K562 (cell line): ENCODE measurements at regions not wholly inside any gene's neighbourhood (a gene's known extent, or its start where the extent isn't known, plus 50 kb on each side); places are given as distances from the start of the nearest gene placed in this dataset.

Experiments used
- ATAC-seq: fragments of 200-7000 bp; cut with Tn5 transposase; 3 replicates; pipeline ENCODE4 v1.9.1; 2020; ENCODE audit warnings: moderate library complexity
- BruUV-seq: library from RNA; stranded (reverse); fragments of 400-500 nt; replicated peaks from 2 replicates; lab custom pipeline; 2021; lab: Mats Ljungman, UMichigan
- CTCF ChIA-PET: fragments of 300-600 bp; formaldehyde crosslinking; extraction: SDS; loops from one replicate; lab custom pipeline; 2021; ENCODE audit warnings: low intra/inter-chr PET ratio; lab: Yijun Ruan, JAX
- POLR2A ChIA-PET: fragments of 300-600, 350-650 bp; sonication (Branson Sonifier 250); formaldehyde crosslinking; extraction: SDS; loops from one replicate; lab custom pipeline; 2021; ENCODE audit warnings: antibody characterized with exemption, inconsistent platforms; lab: Yijun Ruan, JAX
- DNase-seq, 4 experiments: peaks; one replicate each; pipeline versions ENCODE4 v3.0.0 to v3.0.0-alpha.2; 2011 to 2018; ENCODE audit warnings: low spot score in 3 of 4, mixed read lengths in 3 of 4; ENCODE audit errors: extremely low read depth in 1 of 4
- FAIRE-seq: peaks from 2 replicates; lab custom pipeline; 2011; peaks lifted over from hg19 to GRCh38; lab: Jason Lieb, UNC
- H2AFZ ChIP-seq: 2 replicates; pipeline ENCODE4 v1.6.0; 2011; ENCODE audit warnings: low read depth, low read length, control low read depth, inconsistent platforms
- H3K27ac ChIP-seq: fragments of 200-600 bp; 3 replicates; pipeline ENCODE4 v1.8.0; 2011; ENCODE audit warnings: low read depth, mild to moderate bottlenecking, control low read depth, inconsistent platforms, low read length, moderate library complexity, mixed read lengths; ENCODE audit errors: extremely low read depth
- H3K27me3 ChIP-seq, 2 experiments: fragments of 300-600 bp in 1 of 2; 2 replicates in 1 of 2; 3 replicates in 1 of 2; pipeline versions ENCODE4 v1.6.0 to v1.8.0; 2011; ENCODE audit warnings: inconsistent platforms in 2 of 2, low read length in 2 of 2, mild to moderate bottlenecking in 1 of 2, mixed read lengths in 1 of 2, moderate library complexity in 1 of 2; ENCODE audit not compliant: control insufficient read depth in 2 of 2, insufficient read depth in 2 of 2
- H3K36me3 ChIP-seq: fragments of 300-600 bp; 3 replicates; pipeline ENCODE4 v1.8.0; 2011; ENCODE audit warnings: mild to moderate bottlenecking, low read length, inconsistent platforms; ENCODE audit not compliant: control insufficient read depth, insufficient read depth
- H3K4me1 ChIP-seq, 2 experiments: fragments of 200-600 bp in 1 of 2; replicated peaks in 1 of 2; 2 replicates in 1 of 2; 3 replicates in 1 of 2; pipeline versions ENCODE4 v1.5.1 to v1.8.0; 2011; ENCODE audit warnings: inconsistent platforms in 2 of 2, low read length in 2 of 2, mild to moderate bottlenecking in 1 of 2, mixed read lengths in 1 of 2, moderate library complexity in 1 of 2; ENCODE audit not compliant: control insufficient read depth in 2 of 2, insufficient read depth in 2 of 2
- H3K4me2 ChIP-seq: 2 replicates; pipeline ENCODE4 v1.6.1; 2011; ENCODE audit warnings: low read length, control low read depth, inconsistent platforms, mixed read lengths; ENCODE audit not compliant: insufficient read depth
- H3K4me3 ChIP-seq: fragments of 200-600 bp; sonication (generic), shearing (Covaris generic); 2 replicates; pipeline ENCODE4 v1.5.1; 2016; ENCODE audit warnings: control low read depth, inconsistent platforms
- H3K79me2 ChIP-seq: fragments of 200-600 bp; 3 replicates; pipeline ENCODE4 v1.8.0; 2011; ENCODE audit warnings: low read length, inconsistent platforms; ENCODE audit not compliant: control insufficient read depth, insufficient read depth
- H3K9ac ChIP-seq, 2 experiments: 2 replicates each; pipeline versions ENCODE4 v1.6.0 to v1.6.1; 2011; ENCODE audit warnings: low read depth in 2 of 2, low read length in 2 of 2, control low read depth in 1 of 2, inconsistent platforms in 1 of 2, mild to moderate bottlenecking in 1 of 2, mixed read lengths in 1 of 2; ENCODE audit not compliant: insufficient read depth in 1 of 2
- H3K9me1 ChIP-seq: one replicate; pipeline ENCODE4 v1.6.0; 2011; ENCODE audit warnings: inconsistent platforms, mild to moderate bottlenecking, low read length, moderate library complexity; ENCODE audit not compliant: control insufficient read depth, insufficient read depth
- H3K9me3 ChIP-seq: replicated peaks from 2 replicates; pipeline ENCODE4 v1.5.1; 2011; ENCODE audit warnings: low read depth, low read length, inconsistent platforms; ENCODE audit not compliant: control insufficient read depth, insufficient read depth
- H4K20me1 ChIP-seq: replicated peaks from 2 replicates; pipeline ENCODE4 v1.6.1; 2011; ENCODE audit warnings: low read length, inconsistent platforms, mixed read lengths; ENCODE audit not compliant: control insufficient read depth, insufficient read depth
- ARHGAP35 ChIP-seq: fragments of 450-650 bp; IDR thresholded peaks from 2 replicates; pipeline ENCODE4 v1.6.1; 2018; ENCODE audit not compliant: partially characterized antibody
- IRF2 ChIP-seq: sonication (generic); formaldehyde crosslinking; IDR thresholded peaks from 2 replicates; pipeline ENCODE4 v1.8.1; 2022; ENCODE audit warnings: mild to moderate bottlenecking, missing genetic modification reagents
- MEF2A ChIP-seq: IDR thresholded peaks from 2 replicates; pipeline ENCODE4 v1.6.1; 2011; ENCODE audit warnings: low read depth, mild to moderate bottlenecking, low read length, moderate library complexity; ENCODE audit not compliant: control insufficient read depth
- ZNF57 ChIP-seq: fragments of 450-650 bp; formaldehyde crosslinking; IDR thresholded peaks from 2 replicates; pipeline ENCODE4 v1.4.0; 2020; ENCODE audit warnings: mild to moderate bottlenecking, moderate library complexity
- WGBS: fragments of 100-300 bp; shearing (Covaris generic); methylation state at CpG from one replicate; pipeline ENCODE4 v1.1.6; 2016; ENCODE audit warnings: low coverage, mixed read lengths; ENCODE audit not compliant: insufficient coverage; ENCODE audit errors: missing lambda C conversion rate; 5-methylcytosine and 5-hydroxymethylcytosine counted together
- in situ Hi-C: fragments of 300-500 bp; cut with MboI; formaldehyde crosslinking; loops from 4 replicates; pipeline ENCODE4 v1.15.0; 2018; ENCODE audit warnings: inconsistent platforms, mixed read lengths
- intact Hi-C: fragments of 100-400 bp; cut with micrococcal nuclease; formaldehyde crosslinking; loops from 2 replicates; pipeline ENCODE4 v1.14.2; 2022
- TF ChIP-seq, protein P1 (sequence below): sonication (generic); formaldehyde crosslinking; IDR thresholded peaks from 2 replicates; pipeline ENCODE4 v1.8.0; 2023; ENCODE audit warnings: missing genetic modification reagents, mild to moderate bottlenecking, borderline replicate concordance

- ChIA-PET CTCF (no interaction called here), POLR2A (no interaction called here)
- H3K27ac ChIP-seq, result no peak overlapping the region
- intact Hi-C loops, result no loop called here
- H3K9me3 ChIP-seq, result no peaks in the 10 kb centered on the region
- H4K20me1 ChIP-seq, result no peaks in the 10 kb centered on the region
- ATAC-seq, result no peak
- no peaks in the 10 kb centered on the region for H3K79me2 ChIP-seq
- no peaks in the 10 kb centered on the region for H3K27me3 ChIP-seq
- in situ Hi-C loops, result no loop called here
- no peak for FAIRE-seq
- TF ChIP-seq ARHGAP35 (no peak), MEF2A (no peak), ZNF57 (CRISPR knock-in tag) (no peak), IRF2 (CRISPR knock-in tag) (no peak)
- TF ChIP-seq, protein P1, sequence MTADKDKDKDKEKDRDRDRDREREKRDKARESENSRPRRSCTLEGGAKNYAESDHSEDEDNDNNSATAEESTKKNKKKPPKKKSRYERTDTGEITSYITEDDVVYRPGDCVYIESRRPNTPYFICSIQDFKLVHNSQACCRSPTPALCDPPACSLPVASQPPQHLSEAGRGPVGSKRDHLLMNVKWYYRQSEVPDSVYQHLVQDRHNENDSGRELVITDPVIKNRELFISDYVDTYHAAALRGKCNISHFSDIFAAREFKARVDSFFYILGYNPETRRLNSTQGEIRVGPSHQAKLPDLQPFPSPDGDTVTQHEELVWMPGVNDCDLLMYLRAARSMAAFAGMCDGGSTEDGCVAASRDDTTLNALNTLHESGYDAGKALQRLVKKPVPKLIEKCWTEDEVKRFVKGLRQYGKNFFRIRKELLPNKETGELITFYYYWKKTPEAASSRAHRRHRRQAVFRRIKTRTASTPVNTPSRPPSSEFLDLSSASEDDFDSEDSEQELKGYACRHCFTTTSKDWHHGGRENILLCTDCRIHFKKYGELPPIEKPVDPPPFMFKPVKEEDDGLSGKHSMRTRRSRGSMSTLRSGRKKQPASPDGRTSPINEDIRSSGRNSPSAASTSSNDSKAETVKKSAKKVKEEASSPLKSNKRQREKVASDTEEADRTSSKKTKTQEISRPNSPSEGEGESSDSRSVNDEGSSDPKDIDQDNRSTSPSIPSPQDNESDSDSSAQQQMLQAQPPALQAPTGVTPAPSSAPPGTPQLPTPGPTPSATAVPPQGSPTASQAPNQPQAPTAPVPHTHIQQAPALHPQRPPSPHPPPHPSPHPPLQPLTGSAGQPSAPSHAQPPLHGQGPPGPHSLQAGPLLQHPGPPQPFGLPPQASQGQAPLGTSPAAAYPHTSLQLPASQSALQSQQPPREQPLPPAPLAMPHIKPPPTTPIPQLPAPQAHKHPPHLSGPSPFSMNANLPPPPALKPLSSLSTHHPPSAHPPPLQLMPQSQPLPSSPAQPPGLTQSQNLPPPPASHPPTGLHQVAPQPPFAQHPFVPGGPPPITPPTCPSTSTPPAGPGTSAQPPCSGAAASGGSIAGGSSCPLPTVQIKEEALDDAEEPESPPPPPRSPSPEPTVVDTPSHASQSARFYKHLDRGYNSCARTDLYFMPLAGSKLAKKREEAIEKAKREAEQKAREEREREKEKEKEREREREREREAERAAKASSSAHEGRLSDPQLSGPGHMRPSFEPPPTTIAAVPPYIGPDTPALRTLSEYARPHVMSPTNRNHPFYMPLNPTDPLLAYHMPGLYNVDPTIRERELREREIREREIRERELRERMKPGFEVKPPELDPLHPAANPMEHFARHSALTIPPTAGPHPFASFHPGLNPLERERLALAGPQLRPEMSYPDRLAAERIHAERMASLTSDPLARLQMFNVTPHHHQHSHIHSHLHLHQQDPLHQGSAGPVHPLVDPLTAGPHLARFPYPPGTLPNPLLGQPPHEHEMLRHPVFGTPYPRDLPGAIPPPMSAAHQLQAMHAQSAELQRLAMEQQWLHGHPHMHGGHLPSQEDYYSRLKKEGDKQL (CRISPR knock-in tag), result no peak
- no peak overlapping the region for H3K9ac ChIP-seq
- H2AFZ ChIP-seq, result no peak overlapping the region
- DNase-seq, result no peak
- no peaks in the 10 kb centered on the region for H3K9me1 ChIP-seq
- WGBS, result 0% methylated on average over 3 of the region's 5 CpGs
- H3K4me1 ChIP-seq, result no peaks in the 10 kb centered on the region
- no peak overlapping the region for H3K4me2 ChIP-seq
- BruUV-seq, result no TSS peak
- H3K36me3 ChIP-seq, result no peaks in the 10 kb centered on the region
- H3K4me3 ChIP-seq, result no peak overlapping the region
Measured at GRCh38 chr13:34294483-34295129, 476.7 kb downstream of the RFC3 start.
